ENCODE measurements at regions not wholly inside any gene's neighbourhood (a gene's known extent, or its start where the extent isn't known, plus 50 kb on each side); places are given as distances from the start of the nearest gene placed in this dataset.
A peak's percentile ranks its signal among the peaks of the same experiment; 100 is the strongest.

GRCh38 chr2:45255563-45255962, 246.3 kb upstream of the SIX2 start:
- DNase-seq (ENCODE audit: low read depth), result no peak

- no peak for DNase-seq (ENCODE audit: low read depth)
These were observed 244.8 kb upstream of the SIX2 start for GRCh38 chr2:45254025-45254424.

GRCh38 chr2:45253151-45253550, 243.9 kb upstream of the SIX2 start:
- no peak for DNase-seq (ENCODE audit: low read depth)

GRCh38 chr2:45250176-45250575, 240.9 kb upstream of the SIX2 start:
- no peak for DNase-seq (ENCODE audit: low read depth)

GRCh38 chr2:45248214-45248613, 239.0 kb upstream of the SIX2 start:
- DNase-seq (ENCODE audit: low read depth), result no peak

- DNase-seq (ENCODE audit: low read depth), result no peak
These were observed 235.7 kb upstream of the SIX2 start for GRCh38 chr2:45244928-45245327.

GRCh38 chr2:45242161-45242741, 233.0 kb upstream of the SIX2 start:
- peak; percentile 47 for DNase-seq (ENCODE audit: low read depth)

- no peak for DNase-seq (ENCODE audit: low read depth)
These were observed 231.9 kb upstream of the SIX2 start for GRCh38 chr2:45241061-45241561.

GRCh38 chr2:45237850-45238542, 228.7 kb upstream of the SIX2 start:
- peak; percentile 89 for DNase-seq (ENCODE audit: low read depth)

- DNase-seq (ENCODE audit: low read depth), result peak; percentile 39
These were observed 227.9 kb upstream of the SIX2 start for GRCh38 chr2:45237128-45237527.

- DNase-seq (ENCODE audit: low read depth), result no peak
These were observed 227.0 kb upstream of the SIX2 start for GRCh38 chr2:45236268-45236667.

- no peak for DNase-seq (ENCODE audit: low read depth)
These were observed 224.0 kb upstream of the SIX2 start for GRCh38 chr2:45233301-45233700.

- DNase-seq (ENCODE audit: low read depth), result no peak
These were observed 223.6 kb upstream of the SIX2 start for GRCh38 chr2:45232818-45233217.

- DNase-seq (ENCODE audit: low read depth), result no peak
These were observed 220.2 kb upstream of the SIX2 start for GRCh38 chr2:45229411-45229810.

- DNase-seq (ENCODE audit: low read depth), result no peak
These were observed 218.1 kb upstream of the SIX2 start for GRCh38 chr2:45227347-45227746.

- DNase-seq (ENCODE audit: low read depth), result no peak
These were observed 215.7 kb upstream of the SIX2 start for GRCh38 chr2:45224993-45225380.

- DNase-seq (ENCODE audit: low read depth), result no peak
These were observed 215.2 kb upstream of the SIX2 start for GRCh38 chr2:45224321-45224992.

- DNase-seq (ENCODE audit: low read depth), result no peak
These were observed 214.3 kb upstream of the SIX2 start for GRCh38 chr2:45223531-45223930.

- DNase-seq (ENCODE audit: low read depth), result no peak
These were observed 211.0 kb upstream of the SIX2 start for GRCh38 chr2:45220227-45220626.

- no peak for DNase-seq (ENCODE audit: low read depth)
These were observed 209.7 kb upstream of the SIX2 start for GRCh38 chr2:45218931-45219339.

- no peak for DNase-seq (ENCODE audit: low read depth)
These were observed 209.0 kb upstream of the SIX2 start for GRCh38 chr2:45218297-45218696.

GRCh38 chr2:45216118-45216517, 206.9 kb upstream of the SIX2 start:
- no peak for DNase-seq (ENCODE audit: low read depth)

- no peak for DNase-seq (ENCODE audit: low read depth)
These were observed 205.3 kb upstream of the SIX2 start for GRCh38 chr2:45214550-45214949.

Measured in stromal cell of bone marrow (primary cell).